Activated T-helper 2 cell treated with anti-CD3 and anti-CD28 coated beads, Interferon-gamma antibody, Interleukin-2, Interleukin-4, amounts not matched to agents 10 μg/mL and 5 μg/mL and 100 μg/mL, durations not matched to agents 14 hours and 24 hours and 36 hours (primary cell): ENCODE measurements at regions not wholly inside any gene's neighbourhood (a gene's known extent, or its start where the extent isn't known, plus 50 kb on each side); places are given as distances from the start of the nearest gene placed in this dataset.
"Not testable (repeated sequence)": the region's sequence is repeated elsewhere in the genome, so short reads cannot be mapped to it uniquely, and the experiment has no call there.

Source experiments
- DNase-seq: peaks from one replicate; pipeline ENCODE4 v3.0.0; 2021; ENCODE audit warnings: low spot score
- H3K27ac Mint-ChIP-seq: one replicate; pipeline ENCODE4 v1.8.0; 2021; ENCODE audit warnings: mixed read lengths
- H3K27me3 Mint-ChIP-seq: one replicate; pipeline ENCODE4 v1.8.0; 2021; ENCODE audit warnings: low read depth, mixed read lengths
- H3K36me3 Mint-ChIP-seq: one replicate; pipeline ENCODE4 v1.8.0; 2021; ENCODE audit warnings: low read depth, mixed read lengths
- H3K4me1 Mint-ChIP-seq: one replicate; pipeline ENCODE4 v1.8.0; 2021; ENCODE audit warnings: low read depth, mixed read lengths
- H3K4me3 Mint-ChIP-seq: one replicate; pipeline ENCODE4 v1.8.0; 2021; ENCODE audit warnings: low read depth, mild to moderate bottlenecking, moderate library complexity, mixed read lengths
- H3K9me3 Mint-ChIP-seq: one replicate; pipeline ENCODE4 v1.8.0; 2021; ENCODE audit warnings: mixed read lengths
- intact Hi-C: fragments of 100-400 bp; cut with micrococcal nuclease; formaldehyde crosslinking; loops from one replicate; pipeline ENCODE4 v1.15.1; 2023

DNA sequence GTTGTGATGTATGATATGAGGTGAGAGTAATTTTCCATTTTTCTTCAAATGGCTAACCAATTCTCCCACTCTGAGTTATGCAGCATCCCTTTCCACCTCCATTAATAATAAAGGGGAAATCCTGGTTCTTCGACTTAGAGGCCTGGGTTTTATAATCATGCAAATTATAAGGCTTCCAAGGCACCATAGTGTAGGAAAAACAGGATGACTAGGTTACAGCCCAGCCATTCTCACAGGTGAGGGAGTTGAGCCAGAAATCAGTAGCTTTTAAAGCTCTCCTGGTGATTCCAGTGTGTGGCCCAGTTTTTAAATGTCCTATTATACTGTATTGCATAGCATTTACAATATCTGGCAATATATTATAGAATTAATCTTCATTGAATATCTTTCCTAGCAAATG is 203.1 kb downstream of the ARHGEF9 start:
- no peaks in the 10 kb centered on the region for H3K4me1 Mint-ChIP-seq
- intact Hi-C loops, result no loop called here
- no peaks in the 10 kb centered on the region for H3K27me3 Mint-ChIP-seq

DNA sequence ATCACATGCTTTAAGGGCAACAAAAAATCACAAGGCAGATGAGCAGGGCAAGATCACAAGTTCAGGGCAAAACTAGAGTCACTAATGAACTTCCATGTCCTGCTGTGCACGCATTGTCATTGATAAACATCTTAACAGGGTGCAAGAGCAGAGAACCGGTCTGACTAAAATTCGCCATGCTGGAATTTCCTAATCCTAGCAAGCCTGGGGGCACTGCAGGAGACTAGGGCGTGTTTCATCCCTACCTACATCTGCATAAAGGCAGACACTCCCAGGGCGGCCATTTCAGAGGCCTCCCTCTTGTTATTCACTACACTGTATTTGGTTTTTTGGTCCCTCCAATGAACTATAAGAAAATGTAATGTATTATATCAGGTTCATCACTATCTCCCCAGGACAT is 203.6 kb downstream of the ARHGEF9 start:
- H3K9me3 Mint-ChIP-seq, result no peaks in the 10 kb centered on the region
- no peaks in the 10 kb centered on the region for H3K36me3 Mint-ChIP-seq
- DNase-seq, result no peak
- no peak overlapping the region for H3K27ac Mint-ChIP-seq
- no peak overlapping the region for H3K4me3 Mint-ChIP-seq
- no peaks in the 10 kb centered on the region for H3K4me1 Mint-ChIP-seq
- no peaks in the 10 kb centered on the region for H3K27me3 Mint-ChIP-seq
- intact Hi-C loops, result no loop called here

More for the DNA sequence above, 203.1 kb downstream of the ARHGEF9 start:
- no peak for DNase-seq
- no peaks in the 10 kb centered on the region for H3K9me3 Mint-ChIP-seq
- H3K36me3 Mint-ChIP-seq, result no peaks in the 10 kb centered on the region
- H3K27ac Mint-ChIP-seq, result no peak overlapping the region
- no peak overlapping the region for H3K4me3 Mint-ChIP-seq

DNA sequence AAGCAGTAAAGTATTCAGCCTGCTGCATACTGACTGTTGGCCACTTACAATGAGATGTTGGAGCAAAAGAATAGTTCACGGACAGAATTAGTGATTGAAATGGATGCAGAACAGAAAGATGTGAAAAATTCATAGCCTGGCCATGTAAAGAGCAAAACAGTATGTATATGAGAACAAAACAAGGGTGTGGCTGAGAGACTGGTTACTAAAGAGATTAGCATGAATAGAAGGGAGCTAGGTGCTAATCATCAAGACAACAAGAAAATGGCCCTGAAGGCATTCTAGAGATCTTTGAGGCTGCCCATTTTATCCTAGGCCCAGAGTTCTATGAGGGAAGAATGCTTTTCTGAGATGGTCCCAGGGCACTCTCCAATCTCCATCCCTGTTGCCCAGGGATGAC is 208.5 kb downstream of the ARHGEF9 start:
- Mint-ChIP-seq H3K27ac (no peak overlapping the region), H3K27me3 (no peaks in the 10 kb centered on the region), H3K9me3 (no peaks in the 10 kb centered on the region), H3K4me1 (no peaks in the 10 kb centered on the region), H3K36me3 (no peaks in the 10 kb centered on the region), H3K4me3 (no peak overlapping the region)
- no peak for DNase-seq
- intact Hi-C loops, result no loop called here

DNA sequence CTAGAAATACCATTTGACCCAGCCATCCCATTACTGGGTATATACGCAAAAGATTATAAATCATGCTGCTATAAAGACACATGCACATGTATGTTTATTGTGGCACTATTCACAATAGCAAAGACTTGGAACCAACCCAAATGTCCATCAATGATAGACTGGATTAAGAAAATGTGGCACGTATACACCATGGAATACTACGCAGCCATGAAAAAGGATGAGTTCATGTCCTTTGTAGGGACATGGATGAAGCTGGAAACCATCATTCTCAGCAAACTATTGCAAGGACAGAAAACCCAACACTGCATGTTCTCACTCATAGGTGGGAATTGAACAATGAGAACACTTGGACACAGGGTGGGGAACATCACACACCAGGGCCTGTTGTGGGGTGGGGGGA is 209.3 kb downstream of the ARHGEF9 start:
- H3K4me3 Mint-ChIP-seq, H3K27me3 Mint-ChIP-seq, H3K4me1 Mint-ChIP-seq, H3K27ac Mint-ChIP-seq, DNase-seq, intact Hi-C loops, H3K36me3 Mint-ChIP-seq, H3K9me3 Mint-ChIP-seq: not testable (repeated sequence)

DNA sequence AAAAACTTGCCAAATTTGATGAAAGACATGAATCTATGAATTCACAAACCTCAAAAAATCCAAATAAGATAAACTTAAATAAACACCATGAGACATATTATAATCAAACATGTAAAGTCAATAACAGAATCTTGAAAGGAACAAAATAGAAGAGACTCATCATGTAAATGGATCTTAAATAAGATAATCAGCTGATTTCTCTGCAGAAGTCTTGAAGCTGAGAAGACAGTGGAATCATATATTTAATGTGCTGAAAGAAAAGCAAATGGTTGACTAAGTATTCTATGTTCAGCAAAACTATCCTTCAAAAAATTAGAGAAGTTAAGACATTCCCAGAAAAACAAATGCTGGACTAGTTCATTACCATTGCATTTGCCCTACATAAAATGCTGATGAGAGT is 215.7 kb upstream of the SPIN4 start:
- Mint-ChIP-seq H3K27me3 (no peaks in the 10 kb centered on the region), H3K4me3 (no peak overlapping the region), H3K4me1 (no peaks in the 10 kb centered on the region), H3K27ac (no peak overlapping the region), H3K36me3 (no peaks in the 10 kb centered on the region), H3K9me3 (peaks cover 10% of the 10 kb centered on the region)
- intact Hi-C loops, result no loop called here
- DNase-seq, result no peak

DNA sequence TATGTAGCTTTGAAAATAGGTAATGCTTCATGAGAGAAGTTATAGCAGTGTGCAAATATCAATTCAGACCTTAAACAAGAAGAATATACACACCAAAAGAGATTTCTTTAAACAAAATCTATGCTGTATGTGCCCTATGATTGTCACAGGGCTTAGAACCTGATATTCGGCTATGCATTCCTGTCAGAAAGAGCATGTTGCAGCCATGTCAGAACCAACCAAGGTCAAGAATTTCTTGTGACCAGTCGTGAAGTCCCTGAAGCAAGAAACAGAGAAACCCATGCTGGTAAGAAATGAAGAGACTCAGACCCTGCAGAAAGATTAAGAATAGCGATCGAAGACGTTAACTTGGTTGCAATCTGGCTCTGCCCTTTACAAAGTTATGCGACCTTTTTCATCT is 210.3 kb upstream of the SPIN4 start:
- intact Hi-C loops, result loop anchor here (5.0 kb wide), 2 partner anchors 196 to 209 kb away; partner anchors contain the start of gene SPIN4
- Mint-ChIP-seq H3K4me3 (peak overlapping the region; percentile 98), H3K4me1 (peaks cover 7% of the 10 kb centered on the region), H3K9me3 (peaks cover 6% of the 10 kb centered on the region), H3K27ac (no peak overlapping the region), H3K36me3 (peaks cover 10% of the 10 kb centered on the region), H3K27me3 (no peaks in the 10 kb centered on the region)
- no peak for DNase-seq

DNA sequence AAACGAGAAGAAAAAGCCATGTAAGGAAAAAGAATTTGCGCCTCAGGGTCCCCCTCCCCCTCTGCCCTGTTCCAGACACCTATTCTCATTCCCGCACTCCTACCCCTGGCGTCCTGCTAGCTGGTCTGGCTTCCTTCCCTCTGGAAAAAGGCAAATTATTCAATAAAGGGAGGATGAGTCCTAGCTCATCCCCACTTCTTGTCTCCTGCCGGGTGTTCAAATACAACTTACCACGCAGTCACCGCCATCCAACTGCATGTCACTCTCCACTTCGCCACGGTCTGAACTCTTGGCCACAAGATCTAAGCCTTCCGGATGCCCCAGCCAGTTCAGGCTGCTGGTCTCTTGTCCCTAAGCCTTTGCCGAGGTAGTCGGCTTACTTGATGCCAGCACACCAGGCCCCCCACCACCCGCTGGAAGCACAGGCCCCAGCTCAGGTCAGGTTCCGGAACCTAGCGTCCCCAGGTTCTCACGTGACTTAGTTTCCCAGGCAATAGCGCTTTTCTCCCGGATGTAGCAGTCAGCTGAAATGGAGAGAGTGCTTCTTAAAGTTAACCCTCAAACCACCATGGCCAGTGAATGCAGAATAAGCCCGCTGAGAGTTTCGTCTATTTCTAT is 209.6 kb upstream of the SPIN4 start:
- peak; percentile 45 for DNase-seq
- Mint-ChIP-seq H3K4me3 (peak overlapping the region; percentile 98), H3K27me3 (no peaks in the 10 kb centered on the region), H3K36me3 (peaks cover 10% of the 10 kb centered on the region), H3K4me1 (peaks cover 7% of the 10 kb centered on the region), H3K27ac (peak overlapping the region; percentile 84), H3K9me3 (no peaks in the 10 kb centered on the region)
- intact Hi-C loops, result loop anchor here (5.0 kb wide), 2 partner anchors 197 to 208 kb away; partner anchors contain the start of gene SPIN4

DNA sequence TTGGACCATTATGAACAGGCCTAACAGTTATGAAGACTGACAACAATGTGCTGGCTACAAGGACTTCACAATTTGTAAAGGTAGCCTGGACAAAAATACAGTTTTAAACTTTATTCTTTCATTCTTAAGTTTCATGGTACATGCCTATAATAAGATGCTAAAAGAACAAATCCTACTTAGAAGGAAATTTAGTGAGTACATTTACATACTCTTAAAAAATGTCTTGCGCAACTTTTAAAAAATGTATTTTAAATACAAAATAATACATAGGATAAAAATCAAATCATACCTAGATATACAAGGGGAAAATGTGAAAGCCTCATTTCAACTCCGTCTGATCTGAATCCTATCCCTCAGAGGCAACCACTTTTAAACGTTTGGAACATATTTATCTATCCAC is 200.7 kb upstream of the SPIN4 start:
- intact Hi-C loops, result no loop called here
- DNase-seq, result no peak
- Mint-ChIP-seq H3K9me3 (peaks cover 12% of the 10 kb centered on the region), H3K27ac (no peak overlapping the region), H3K4me3 (no peak overlapping the region), H3K27me3 (no peaks in the 10 kb centered on the region), H3K4me1 (no peaks in the 10 kb centered on the region), H3K36me3 (no peaks in the 10 kb centered on the region)

DNA sequence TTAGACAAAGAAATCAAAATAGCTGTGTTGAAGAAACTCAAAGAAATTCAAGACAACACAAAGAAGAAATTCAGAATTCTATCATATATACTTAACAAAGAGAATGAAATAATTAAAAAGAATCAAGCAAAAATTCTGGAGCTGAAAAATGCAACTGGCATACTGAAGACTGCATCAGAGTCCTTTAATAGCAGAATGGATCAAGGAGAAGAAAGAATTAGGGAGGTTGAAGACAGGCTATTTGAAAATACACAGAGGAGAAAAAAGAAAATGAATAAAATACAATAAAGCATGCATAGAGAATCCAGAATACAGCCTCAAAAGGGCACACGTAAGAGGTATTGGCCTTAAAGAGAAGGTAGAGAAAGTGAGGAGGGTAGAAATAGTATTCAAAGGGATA is 179.5 kb upstream of the SPIN4 start:
- no peaks in the 10 kb centered on the region for H3K27me3 Mint-ChIP-seq
- no peak overlapping the region for H3K4me3 Mint-ChIP-seq
- H3K4me1 Mint-ChIP-seq, result no peaks in the 10 kb centered on the region
- H3K36me3 Mint-ChIP-seq, result peaks cover 3% of the 10 kb centered on the region
- peaks cover 27% of the 10 kb centered on the region for H3K9me3 Mint-ChIP-seq
- intact Hi-C loops, result no loop called here
- H3K27ac Mint-ChIP-seq, result no peak overlapping the region
- DNase-seq, result no peak

DNA sequence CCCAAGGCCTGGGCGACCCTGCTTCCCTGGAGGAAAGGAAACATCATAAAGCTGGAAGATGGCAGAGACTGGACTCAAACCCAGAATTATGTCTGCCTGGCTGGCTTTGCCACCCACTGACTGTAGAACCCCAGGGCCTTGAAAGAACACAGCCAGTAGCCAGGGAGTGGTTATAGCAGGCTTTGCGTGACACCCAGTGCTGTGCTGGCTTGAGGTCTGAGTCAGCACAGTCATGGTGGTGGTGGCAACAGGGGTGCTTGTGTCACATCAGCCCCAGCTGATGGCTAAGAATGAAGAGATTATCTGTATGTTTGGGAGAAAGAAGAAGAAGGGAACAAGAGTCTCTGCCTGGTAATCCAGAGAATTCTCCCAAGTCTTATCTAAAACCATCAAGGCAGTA is 178.8 kb upstream of the SPIN4 start:
- Mint-ChIP-seq H3K27me3 (no peaks in the 10 kb centered on the region), H3K4me3 (no peak overlapping the region), H3K36me3 (peaks cover 3% of the 10 kb centered on the region), H3K4me1 (no peaks in the 10 kb centered on the region), H3K9me3 (peaks cover 22% of the 10 kb centered on the region), H3K27ac (no peak overlapping the region)
- intact Hi-C loops, result no loop called here
- DNase-seq, result no peak

DNA sequence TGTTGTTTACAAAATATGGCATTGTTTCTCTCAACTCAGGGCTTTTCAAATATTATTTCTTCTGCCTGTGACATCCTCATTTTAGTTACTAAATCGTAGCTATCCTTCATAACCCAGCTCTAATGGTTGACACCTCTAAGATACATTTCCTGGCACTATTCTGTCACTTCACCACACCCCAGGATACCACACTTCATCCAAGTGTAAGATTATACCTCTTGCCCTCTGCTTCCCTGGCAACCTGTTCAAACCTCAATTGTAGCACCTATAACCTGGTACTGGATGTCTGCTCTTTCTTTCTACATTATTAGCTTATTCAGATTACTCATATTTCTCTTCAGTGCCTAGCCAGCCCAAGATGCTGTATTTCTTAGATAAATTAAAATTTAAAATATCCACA is 175.7 kb upstream of the SPIN4 start:
- Mint-ChIP-seq H3K4me3 (no peak overlapping the region), H3K27ac (no peak overlapping the region), H3K9me3 (peaks cover 8% of the 10 kb centered on the region), H3K27me3 (no peaks in the 10 kb centered on the region), H3K36me3 (peaks cover 3% of the 10 kb centered on the region), H3K4me1 (no peaks in the 10 kb centered on the region)
- intact Hi-C loops, result no loop called here
- DNase-seq, result no peak

DNA sequence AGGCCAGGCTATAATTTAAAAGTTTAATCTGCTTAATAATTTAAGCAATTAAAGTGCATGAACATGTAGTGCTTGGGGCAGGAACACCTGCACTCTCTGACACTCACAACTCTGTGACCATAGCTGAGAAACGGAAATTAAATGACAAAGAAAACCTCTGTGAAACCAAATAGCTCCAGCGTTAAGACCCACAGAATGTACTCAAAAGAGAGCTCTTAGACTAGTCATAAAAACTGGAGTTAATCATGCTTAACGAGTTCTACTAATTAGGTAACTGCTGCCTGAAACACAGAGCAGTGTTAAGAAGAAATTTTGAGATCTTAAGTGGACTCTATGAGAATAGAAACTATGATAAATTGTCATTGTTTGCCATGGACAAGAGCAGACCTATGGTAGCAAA is 174.4 kb upstream of the SPIN4 start:
- H3K36me3 Mint-ChIP-seq, result no peaks in the 10 kb centered on the region
- intact Hi-C loops, result no loop called here
- H3K4me1 Mint-ChIP-seq, result no peaks in the 10 kb centered on the region

DNA sequence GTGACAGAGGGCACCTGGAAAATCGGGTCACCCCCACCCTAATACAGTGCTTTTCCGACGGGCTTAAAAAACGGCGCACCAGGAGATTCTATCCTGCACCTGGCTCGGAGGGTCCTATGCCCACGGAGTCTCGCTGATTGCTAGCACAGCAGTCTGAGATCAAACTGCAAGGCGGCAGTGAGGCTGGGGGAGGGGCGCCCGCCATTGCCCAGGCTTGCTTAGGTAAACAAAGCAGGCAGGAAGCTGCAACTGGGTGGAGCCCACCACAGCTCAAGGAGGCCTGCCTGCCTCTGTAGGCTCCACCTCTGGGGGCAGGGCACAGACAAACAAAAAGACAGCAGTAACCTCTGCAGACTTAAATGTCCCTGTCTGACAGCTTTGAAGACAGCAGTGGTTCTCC is 168.2 kb upstream of the SPIN4 start:
- H3K4me3 Mint-ChIP-seq, H3K36me3 Mint-ChIP-seq, H3K27ac Mint-ChIP-seq, H3K4me1 Mint-ChIP-seq, H3K27me3 Mint-ChIP-seq, H3K9me3 Mint-ChIP-seq, DNase-seq, intact Hi-C loops: not testable (repeated sequence)

More for the DNA sequence above, 174.4 kb upstream of the SPIN4 start:
- Mint-ChIP-seq H3K9me3 (peaks cover 3% of the 10 kb centered on the region), H3K27me3 (no peaks in the 10 kb centered on the region), H3K4me3 (no peak overlapping the region), H3K27ac (no peak overlapping the region)
- DNase-seq, result no peak

DNA sequence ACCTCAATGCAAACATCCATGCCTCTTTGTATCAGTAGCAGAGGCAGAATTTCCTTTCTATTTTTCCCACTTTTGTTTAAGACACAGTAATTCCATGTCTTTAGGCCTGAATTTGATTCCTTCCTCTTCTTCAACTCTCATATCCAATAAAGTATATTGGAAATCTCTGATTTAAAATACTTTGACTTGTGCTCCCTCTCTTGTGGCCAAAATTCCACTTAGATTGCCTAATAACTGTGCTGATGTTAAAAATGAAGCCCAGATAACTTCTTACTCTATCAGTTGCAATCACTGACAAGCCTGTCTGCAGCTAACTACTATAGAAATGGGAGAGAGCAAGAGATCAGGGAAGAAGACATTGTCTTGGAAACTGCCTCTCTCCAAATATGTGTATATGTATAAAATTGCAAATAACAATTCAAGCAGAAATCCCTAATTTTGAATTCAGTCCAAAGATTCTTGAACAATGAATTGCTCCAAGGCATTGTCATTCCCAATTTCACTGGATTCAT is 163.5 kb upstream of the SPIN4 start:
- Mint-ChIP-seq H3K4me1 (no peaks in the 10 kb centered on the region), H3K4me3 (no peak overlapping the region), H3K27ac (no peak overlapping the region), H3K27me3 (no peaks in the 10 kb centered on the region), H3K9me3 (no peaks in the 10 kb centered on the region), H3K36me3 (no peaks in the 10 kb centered on the region)
- intact Hi-C loops, result no loop called here
- DNase-seq, result no peak
